ENCODE measurements at regions not wholly inside any gene's neighbourhood (a gene's known extent, or its start where the extent isn't known, plus 50 kb on each side); places are given as distances from the start of the nearest gene placed in this dataset.

GRCh38 chr17:54760836-54761235 is 139.8 kb upstream of the TOM1L1 start:
- TF ChIP-seq CTCF (conservative IDR thresholded peaks at IDR 0.05) (no peak), ZFX (IDR thresholded peaks at IDR 0.05) (no peak)

All from C4-2B (cell line).